C4-2B (cell line): ENCODE measurements at regions not wholly inside any gene's neighbourhood (a gene's known extent, or its start where the extent isn't known, plus 50 kb on each side); places are given as distances from the start of the nearest gene placed in this dataset.
"Not testable (repeated sequence)": the region's sequence is repeated elsewhere in the genome, so short reads cannot be mapped to it uniquely, and the experiment has no call there.

Experiments used
- H3K27ac ChIP-seq: fragments of 450-650 bp; 2 replicates; pipeline ENCODE4 v1.5.1; 2017
- ZFX ChIP-seq: fragments of 450-650 bp; IDR thresholded peaks from 2 replicates; pipeline ENCODE4 v1.6.1; 2017
- TF ChIP-seq, protein P1 (sequence below): fragments of 450-650 bp; conservative IDR thresholded peaks from 2 replicates; pipeline ENCODE4 v1.5.1; 2017; ENCODE audit warnings: mild to moderate bottlenecking

DNA sequence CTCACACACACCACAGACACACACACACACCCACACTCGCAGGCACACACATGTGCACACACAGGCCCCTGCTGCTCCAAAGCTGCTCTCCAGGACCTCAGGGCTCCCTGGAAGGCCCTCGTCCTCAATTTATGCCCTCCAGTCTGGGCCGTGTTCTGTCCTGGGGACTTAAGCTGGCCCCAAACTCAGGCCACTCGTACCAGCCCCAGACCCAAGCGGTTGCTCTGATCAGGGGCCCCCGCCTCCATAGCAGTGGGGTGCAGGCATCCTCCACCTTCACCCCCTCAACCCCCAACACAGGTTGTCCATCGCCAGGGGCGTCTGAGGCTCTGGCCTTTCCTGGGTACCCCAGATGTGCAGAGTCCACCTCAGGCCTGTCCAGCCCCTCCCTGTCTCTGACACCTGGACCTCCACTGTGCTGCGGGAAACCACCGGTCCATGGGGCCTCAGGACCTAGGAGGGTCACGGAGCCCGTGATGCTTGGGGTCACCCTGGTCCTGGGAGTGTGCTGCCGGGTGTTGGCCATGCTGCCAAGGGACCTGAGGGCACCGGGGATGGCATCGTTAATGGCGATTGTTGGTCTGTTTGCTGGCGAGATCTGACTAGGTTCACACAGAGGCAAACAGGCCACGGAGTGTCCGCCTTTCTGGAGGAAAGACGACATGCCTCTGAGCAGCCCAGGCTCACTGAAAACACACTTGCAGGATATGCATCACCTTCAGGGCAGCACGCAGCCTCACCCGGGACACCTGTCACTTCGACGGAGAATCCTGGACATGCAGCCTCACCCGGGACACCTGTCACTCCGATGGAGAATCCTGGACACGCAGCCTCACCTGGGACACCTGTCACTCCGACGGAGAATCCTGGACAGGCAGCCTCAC lies 155.6 kb downstream of the NDUFA10 start:
- H3K27ac ChIP-seq = no peak overlapping the region
- no peak for TF ChIP-seq ZFX
- TF ChIP-seq, protein P1, sequence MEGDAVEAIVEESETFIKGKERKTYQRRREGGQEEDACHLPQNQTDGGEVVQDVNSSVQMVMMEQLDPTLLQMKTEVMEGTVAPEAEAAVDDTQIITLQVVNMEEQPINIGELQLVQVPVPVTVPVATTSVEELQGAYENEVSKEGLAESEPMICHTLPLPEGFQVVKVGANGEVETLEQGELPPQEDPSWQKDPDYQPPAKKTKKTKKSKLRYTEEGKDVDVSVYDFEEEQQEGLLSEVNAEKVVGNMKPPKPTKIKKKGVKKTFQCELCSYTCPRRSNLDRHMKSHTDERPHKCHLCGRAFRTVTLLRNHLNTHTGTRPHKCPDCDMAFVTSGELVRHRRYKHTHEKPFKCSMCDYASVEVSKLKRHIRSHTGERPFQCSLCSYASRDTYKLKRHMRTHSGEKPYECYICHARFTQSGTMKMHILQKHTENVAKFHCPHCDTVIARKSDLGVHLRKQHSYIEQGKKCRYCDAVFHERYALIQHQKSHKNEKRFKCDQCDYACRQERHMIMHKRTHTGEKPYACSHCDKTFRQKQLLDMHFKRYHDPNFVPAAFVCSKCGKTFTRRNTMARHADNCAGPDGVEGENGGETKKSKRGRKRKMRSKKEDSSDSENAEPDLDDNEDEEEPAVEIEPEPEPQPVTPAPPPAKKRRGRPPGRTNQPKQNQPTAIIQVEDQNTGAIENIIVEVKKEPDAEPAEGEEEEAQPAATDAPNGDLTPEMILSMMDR = no peak

GRCh38 chr2:239868556-239869181 lies 156.5 kb downstream of the NDUFA10 start:
- H3K27ac ChIP-seq = no peak overlapping the region
- TF ChIP-seq, protein P1 = no peak
- no peak for TF ChIP-seq ZFX

GRCh38 chr2:239866778-239867177 lies 158.4 kb downstream of the NDUFA10 start:
- TF ChIP-seq ZFX = no peak

GRCh38 chr2:239866350-239866749 lies 158.8 kb downstream of the NDUFA10 start:
- no peak for TF ChIP-seq ZFX
- TF ChIP-seq, protein P1 = no peak
- no peak overlapping the region for H3K27ac ChIP-seq

More at GRCh38 chr2:239866778-239867177, 158.4 kb downstream of the NDUFA10 start:
- no peak overlapping the region for H3K27ac ChIP-seq

DNA sequence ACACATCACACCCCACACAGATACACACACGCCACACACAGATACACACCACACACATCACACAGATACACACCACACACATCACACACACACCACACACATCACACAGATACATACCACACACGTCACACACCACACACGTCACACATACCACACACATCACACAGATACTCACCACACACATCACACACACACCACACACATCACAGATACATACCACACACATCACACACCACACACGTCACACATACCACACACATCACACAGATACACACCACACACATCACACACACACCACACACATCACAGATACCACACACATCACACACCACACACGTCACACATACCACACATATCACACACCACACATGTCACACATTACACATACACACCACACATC lies 159.3 kb downstream of the NDUFA10 start:
- H3K27ac ChIP-seq = not testable (repeated sequence)

DNA sequence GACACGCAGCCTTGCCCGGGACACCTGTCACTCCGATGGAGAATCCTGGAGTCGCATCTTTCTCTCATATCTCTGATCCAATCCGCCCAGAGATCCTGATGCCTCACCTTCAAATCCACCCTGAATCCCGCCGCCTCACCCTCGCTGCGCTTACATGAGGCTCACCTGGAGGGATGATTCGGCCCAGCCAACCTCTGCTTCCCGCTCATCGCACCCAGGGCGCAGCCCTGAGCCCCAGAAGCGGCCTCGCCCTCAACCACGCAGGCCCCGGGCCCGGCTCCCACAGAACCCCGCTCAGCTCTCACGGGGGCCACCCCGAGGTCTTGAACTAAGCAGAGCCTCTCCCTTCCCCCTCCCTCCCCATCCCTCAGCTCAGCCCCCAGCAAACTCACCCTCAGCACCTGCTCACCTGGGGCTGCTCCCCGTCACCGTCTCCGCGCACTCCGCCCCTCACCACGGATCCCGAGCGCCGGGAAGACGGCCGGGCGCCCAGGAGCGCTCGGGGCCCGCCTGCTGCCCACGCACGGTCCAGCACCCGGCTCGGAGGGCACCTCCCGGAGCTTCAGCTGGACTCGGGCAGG lies 160.0 kb downstream of the NDUFA10 start:
- no peak overlapping the region for H3K27ac ChIP-seq
- TF ChIP-seq, protein P1 = no peak
- no peak for TF ChIP-seq ZFX

DNA sequence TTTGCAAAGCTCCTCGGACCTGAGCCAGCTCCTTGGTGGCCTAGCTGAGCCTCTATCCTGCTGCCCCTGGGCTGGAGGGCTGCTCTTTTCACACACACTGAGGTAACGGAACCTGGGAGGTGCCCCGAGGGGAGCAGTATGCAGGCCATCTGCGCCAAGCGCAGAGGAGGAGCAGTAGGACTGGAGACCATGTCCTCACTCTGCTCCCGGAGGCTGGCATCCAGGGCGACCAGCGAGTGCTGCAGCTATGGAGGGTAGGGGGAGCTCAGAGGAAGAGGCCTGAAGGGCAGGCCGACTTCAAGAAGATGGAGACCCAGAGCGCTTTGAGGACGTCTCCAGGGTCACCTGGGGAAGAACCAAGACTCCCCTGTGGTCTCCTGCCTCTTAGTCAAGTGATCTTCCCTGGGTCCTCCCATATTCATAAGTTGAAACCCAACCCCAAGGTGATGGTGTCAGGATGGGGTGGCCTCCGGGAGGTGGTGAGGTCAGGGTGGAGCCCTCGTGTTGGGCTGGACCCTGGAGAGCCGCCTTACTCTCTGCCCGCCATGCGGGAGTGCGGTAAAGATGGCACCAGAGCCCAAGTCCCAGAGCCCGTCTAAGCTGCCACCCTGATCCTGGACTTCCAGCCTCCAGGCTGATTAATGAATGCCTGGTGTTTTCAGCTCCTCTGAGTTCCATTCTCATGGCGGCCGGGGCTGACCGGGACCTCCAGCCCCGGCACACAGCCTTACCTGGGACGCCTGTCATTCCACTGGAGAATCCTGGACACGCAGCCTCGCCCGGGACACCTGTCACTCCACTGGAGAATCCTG lies 160.7 kb downstream of the NDUFA10 start:
- no peak overlapping the region for H3K27ac ChIP-seq
- TF ChIP-seq, protein P1 = no peak
- no peak for TF ChIP-seq ZFX

DNA sequence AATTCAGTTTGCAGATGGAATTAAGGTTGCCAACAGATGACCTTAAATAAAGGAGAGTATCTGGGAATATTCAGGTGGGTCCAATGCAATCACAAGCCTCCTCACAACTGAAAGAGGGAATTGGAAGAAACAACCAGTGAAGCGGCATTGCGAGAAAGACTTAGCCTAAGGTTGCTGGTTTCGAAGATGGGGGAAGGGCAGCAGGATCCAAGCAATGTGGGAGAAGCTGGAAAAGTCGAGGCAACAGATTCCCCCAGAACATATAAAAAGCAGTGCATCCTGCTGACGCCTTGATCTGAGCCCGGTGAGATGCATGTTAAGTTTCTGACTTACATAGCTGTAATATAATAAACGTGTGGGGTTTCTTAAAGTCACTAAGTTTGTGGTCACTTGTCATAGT lies 162.5 kb downstream of the NDUFA10 start:
- TF ChIP-seq ZFX = no peak
- TF ChIP-seq, protein P1 = no peak
- no peak overlapping the region for H3K27ac ChIP-seq
